ENCODE measurements at regions not wholly inside any gene's neighbourhood (a gene's known extent, or its start where the extent isn't known, plus 50 kb on each side); places are given as distances from the start of the nearest gene placed in this dataset.

- intact Hi-C loops (cut with DNase I), result no loop called here
- H3K36me3 ChIP-seq, result no peaks in the 10 kb centered on the region
- no peaks in the 10 kb centered on the region for H3K9me3 ChIP-seq
- H3K27ac ChIP-seq, result no peak overlapping the region
- DNase-seq (ENCODE audit: extremely low spot score in 2 of 2), result no peak
- H3K27me3 ChIP-seq, result no peaks in the 10 kb centered on the region
- H3K4me1 ChIP-seq, result no peaks in the 10 kb centered on the region
- H3K4me3 ChIP-seq, result no peak overlapping the region
- TF ChIP-seq POLR2A (IDR thresholded peaks at IDR 0.05), result no peak
- TF ChIP-seq, protein P1, sequence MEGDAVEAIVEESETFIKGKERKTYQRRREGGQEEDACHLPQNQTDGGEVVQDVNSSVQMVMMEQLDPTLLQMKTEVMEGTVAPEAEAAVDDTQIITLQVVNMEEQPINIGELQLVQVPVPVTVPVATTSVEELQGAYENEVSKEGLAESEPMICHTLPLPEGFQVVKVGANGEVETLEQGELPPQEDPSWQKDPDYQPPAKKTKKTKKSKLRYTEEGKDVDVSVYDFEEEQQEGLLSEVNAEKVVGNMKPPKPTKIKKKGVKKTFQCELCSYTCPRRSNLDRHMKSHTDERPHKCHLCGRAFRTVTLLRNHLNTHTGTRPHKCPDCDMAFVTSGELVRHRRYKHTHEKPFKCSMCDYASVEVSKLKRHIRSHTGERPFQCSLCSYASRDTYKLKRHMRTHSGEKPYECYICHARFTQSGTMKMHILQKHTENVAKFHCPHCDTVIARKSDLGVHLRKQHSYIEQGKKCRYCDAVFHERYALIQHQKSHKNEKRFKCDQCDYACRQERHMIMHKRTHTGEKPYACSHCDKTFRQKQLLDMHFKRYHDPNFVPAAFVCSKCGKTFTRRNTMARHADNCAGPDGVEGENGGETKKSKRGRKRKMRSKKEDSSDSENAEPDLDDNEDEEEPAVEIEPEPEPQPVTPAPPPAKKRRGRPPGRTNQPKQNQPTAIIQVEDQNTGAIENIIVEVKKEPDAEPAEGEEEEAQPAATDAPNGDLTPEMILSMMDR (IDR thresholded peaks at IDR 0.05), result no peak
- no peak for TF ChIP-seq POLR2AphosphoS5 (IDR thresholded peaks at IDR 0.05; ENCODE audit: insufficient read depth in 1 of 2, low read depth in 1 of 2)
These were observed 356.4 kb upstream of the TSHZ3 start for GRCh38 chr19:31705656-31706055.

DNA sequence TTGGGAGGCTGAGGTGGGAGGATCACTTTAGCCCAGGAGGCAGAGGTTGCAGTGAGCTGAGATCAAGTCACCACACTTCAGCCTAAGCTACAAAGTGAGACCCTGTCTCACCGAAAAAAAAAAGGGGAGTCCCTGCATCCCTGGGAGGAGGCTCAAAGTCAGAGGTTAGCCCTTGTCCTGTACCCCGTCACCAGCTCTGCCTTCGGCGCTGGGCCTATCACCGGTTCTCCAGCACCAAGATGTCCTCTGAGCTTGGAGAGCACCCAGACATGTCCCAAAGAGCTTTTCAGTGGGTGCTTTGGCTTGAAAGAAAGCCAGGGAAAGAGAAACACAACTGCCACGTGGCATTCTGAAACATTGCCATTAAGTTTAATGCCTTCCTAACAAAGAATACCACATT, 356.9 kb upstream of the TSHZ3 start:
- no peaks in the 10 kb centered on the region for H3K4me1 ChIP-seq
- no peaks in the 10 kb centered on the region for H3K27me3 ChIP-seq
- H3K9me3 ChIP-seq, result no peaks in the 10 kb centered on the region
- intact Hi-C loops (cut with DNase I), result no loop called here
- H3K36me3 ChIP-seq, result no peaks in the 10 kb centered on the region
- no peak for DNase-seq (ENCODE audit: extremely low spot score in 2 of 2)
- no peak for TF ChIP-seq POLR2A (IDR thresholded peaks at IDR 0.05)
- TF ChIP-seq, protein P1 (IDR thresholded peaks at IDR 0.05), result no peak
- TF ChIP-seq POLR2AphosphoS5 (IDR thresholded peaks at IDR 0.05; ENCODE audit: insufficient read depth in 1 of 2, low read depth in 1 of 2), result no peak
- no peak overlapping the region for H3K4me3 ChIP-seq
- H3K27ac ChIP-seq, result no peak overlapping the region

DNA sequence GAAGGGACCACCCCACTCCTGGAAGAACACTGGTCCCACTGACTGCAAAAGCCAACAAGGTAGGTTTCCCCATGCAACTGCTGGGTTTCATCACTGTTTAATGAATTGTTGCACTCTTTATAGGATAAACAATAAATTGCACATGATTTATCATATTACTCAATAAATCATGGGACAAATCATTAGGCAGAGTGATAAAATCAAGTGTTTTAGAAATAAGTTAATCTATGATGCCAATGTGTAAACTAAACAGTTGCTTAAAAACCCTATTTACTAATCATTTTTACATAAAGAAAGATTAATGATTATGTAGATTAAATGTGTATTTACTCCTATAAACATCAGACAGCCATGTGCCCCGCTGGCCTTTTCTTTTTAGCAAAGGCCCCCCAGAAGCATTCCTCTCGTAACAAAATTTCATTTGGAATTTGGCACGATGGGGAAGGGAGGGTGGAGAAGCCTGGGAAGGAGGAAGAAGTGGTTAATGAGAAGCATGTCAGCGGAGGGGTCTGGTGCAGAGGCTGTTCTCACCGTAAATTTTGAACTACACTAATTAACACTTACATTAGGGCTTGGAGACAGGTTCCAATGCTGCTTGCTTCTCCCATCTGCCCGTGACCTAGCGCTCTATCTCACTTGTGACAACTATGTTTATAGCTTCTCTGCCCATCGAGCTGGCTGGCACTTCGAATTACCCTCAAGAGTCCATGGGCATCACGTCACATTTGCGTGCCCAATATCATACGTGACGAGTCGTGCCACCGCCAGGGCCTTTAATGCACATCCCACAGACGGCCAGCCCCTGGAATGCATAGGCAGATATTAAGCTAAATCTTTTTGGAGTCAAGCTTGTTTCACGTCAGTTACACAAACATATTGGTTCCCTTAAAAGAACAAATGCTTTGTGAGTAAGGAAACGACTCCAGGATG, 357.7 kb upstream of the TSHZ3 start:
- Histone ChIP-seq H3K27ac (no peak overlapping the region), H3K27me3 (no peaks in the 10 kb centered on the region), H3K4me1 (no peaks in the 10 kb centered on the region), H3K9me3 (no peaks in the 10 kb centered on the region), H3K4me3 (no peak overlapping the region), H3K36me3 (no peaks in the 10 kb centered on the region)
- intact Hi-C loops (cut with DNase I), result no loop called here
- DNase-seq (ENCODE audit: extremely low spot score in 2 of 2), result peak in 1 of 2 donors; percentile 44
- TF ChIP-seq, protein P1 (IDR thresholded peaks at IDR 0.05), result no peak
- TF ChIP-seq POLR2A (IDR thresholded peaks at IDR 0.05) (no peak), POLR2AphosphoS5 (IDR thresholded peaks at IDR 0.05; ENCODE audit: insufficient read depth in 1 of 2, low read depth in 1 of 2) (no peak)

GRCh38 chr19:31708520-31708919, 359.3 kb upstream of the TSHZ3 start:
- intact Hi-C loops (cut with DNase I), result no loop called here
- Histone ChIP-seq H3K4me1 (no peaks in the 10 kb centered on the region), H3K27me3 (no peaks in the 10 kb centered on the region)

More at GRCh38 chr19:31708520-31708919, 359.3 kb upstream of the TSHZ3 start:
- TF ChIP-seq POLR2A (IDR thresholded peaks at IDR 0.05) (no peak), POLR2AphosphoS5 (IDR thresholded peaks at IDR 0.05; ENCODE audit: insufficient read depth in 1 of 2, low read depth in 1 of 2) (no peak)
- TF ChIP-seq, protein P1 (IDR thresholded peaks at IDR 0.05), result no peak
- Histone ChIP-seq H3K9me3 (no peaks in the 10 kb centered on the region), H3K4me3 (no peak overlapping the region), H3K36me3 (no peaks in the 10 kb centered on the region), H3K27ac (no peak overlapping the region)
- DNase-seq (ENCODE audit: extremely low spot score in 2 of 2), result peak in 1 of 2 donors; percentile 11
